ENCODE measurements at regions not wholly inside any gene's neighbourhood (a gene's known extent, or its start where the extent isn't known, plus 50 kb on each side); places are given as distances from the start of the nearest gene placed in this dataset.

GRCh38 chr1:218584418-218585155 lies 239.5 kb downstream of the TGFB2 start:
- H3K4me3 ChIP-seq (ENCODE audit: low read depth, low read length), result no peak overlapping the region
- in situ Hi-C loops (cut with HindIII; ENCODE audit: low sequenced_read_pairs), result no loop called here
- peak; percentile 61 for DNase-seq (ENCODE audit: low read depth, low spot score)
- TF ChIP-seq CTCF (IDR thresholded peaks at IDR 0.05; ENCODE audit: low read depth, low read length), result no peak

GRCh38 chr1:218585511-218586184 lies 240.5 kb downstream of the TGFB2 start:
- TF ChIP-seq CTCF (IDR thresholded peaks at IDR 0.05; ENCODE audit: low read depth, low read length), result no peak
- DNase-seq (ENCODE audit: low read depth, low spot score), result peak; percentile 91
- H3K4me3 ChIP-seq (ENCODE audit: low read depth, low read length), result no peak overlapping the region
- in situ Hi-C loops (cut with HindIII; ENCODE audit: low sequenced_read_pairs), result no loop called here

- no peak overlapping the region for H3K4me3 ChIP-seq (ENCODE audit: low read depth, low read length)
- TF ChIP-seq CTCF (IDR thresholded peaks at IDR 0.05; ENCODE audit: low read depth, low read length), result no peak
- in situ Hi-C loops (cut with HindIII; ENCODE audit: low sequenced_read_pairs), result no loop called here
- no peak for DNase-seq (ENCODE audit: low read depth, low spot score)
Observed at GRCh38 chr1:218587900-218588299, 242.8 kb downstream of the TGFB2 start.

GRCh38 chr1:218588540-218589172 lies 243.5 kb downstream of the TGFB2 start:
- in situ Hi-C loops (cut with HindIII; ENCODE audit: low sequenced_read_pairs), result no loop called here
- DNase-seq (ENCODE audit: low read depth, low spot score), result no peak
- no peak for TF ChIP-seq CTCF (IDR thresholded peaks at IDR 0.05; ENCODE audit: low read depth, low read length)
- H3K4me3 ChIP-seq (ENCODE audit: low read depth, low read length), result no peak overlapping the region

- no peak for TF ChIP-seq CTCF (IDR thresholded peaks at IDR 0.05; ENCODE audit: low read depth, low read length)
- in situ Hi-C loops (cut with HindIII; ENCODE audit: low sequenced_read_pairs), result no loop called here
- DNase-seq (ENCODE audit: low read depth, low spot score), result no peak
- H3K4me3 ChIP-seq (ENCODE audit: low read depth, low read length), result no peak overlapping the region
Observed at GRCh38 chr1:218589487-218589886, 244.4 kb downstream of the TGFB2 start.

- H3K4me3 ChIP-seq (ENCODE audit: low read depth, low read length), result no peak overlapping the region
- DNase-seq (ENCODE audit: low read depth, low spot score), result no peak
- in situ Hi-C loops (cut with HindIII; ENCODE audit: low sequenced_read_pairs), result no loop called here
- no peak for TF ChIP-seq CTCF (IDR thresholded peaks at IDR 0.05; ENCODE audit: low read depth, low read length)
Observed at GRCh38 chr1:218591966-218592365, 246.8 kb downstream of the TGFB2 start.

All from astrocyte of the spinal cord (primary cell).